Urothelium cell line (cell line): ENCODE measurements at regions not wholly inside any gene's neighbourhood (a gene's known extent, or its start where the extent isn't known, plus 50 kb on each side); places are given as distances from the start of the nearest gene placed in this dataset.

Source experiments
- DNase-seq: peaks from one replicate; pipeline ENCODE4 v3.0.0; 2011; ENCODE audit warnings: low spot score, mixed read lengths
- FAIRE-seq: peaks from 2 replicates; lab custom pipeline; 2011; peaks lifted over from hg19 to GRCh38; lab: Jason Lieb, UNC

DNA sequence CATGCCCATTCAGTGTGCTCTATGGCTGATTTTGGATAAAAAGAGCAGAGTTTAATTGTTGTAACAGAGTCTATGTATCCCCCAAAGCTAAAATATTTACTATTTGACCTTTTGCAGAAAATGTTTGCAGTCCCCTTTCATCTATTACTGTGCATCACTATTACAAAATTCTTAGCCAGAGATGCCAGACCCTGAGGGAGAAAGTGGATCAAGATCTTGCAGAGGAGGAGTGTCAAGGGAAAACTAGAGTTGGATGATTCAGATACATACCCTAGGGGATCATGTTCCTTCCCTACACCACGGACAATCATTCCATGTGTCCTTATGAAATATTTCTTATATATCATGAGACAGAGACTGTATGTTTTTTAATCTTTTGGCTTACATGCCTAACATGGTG, 68.6 kb upstream of the TPRG1 start:
- no peak for DNase-seq
- no peak for FAIRE-seq

DNA sequence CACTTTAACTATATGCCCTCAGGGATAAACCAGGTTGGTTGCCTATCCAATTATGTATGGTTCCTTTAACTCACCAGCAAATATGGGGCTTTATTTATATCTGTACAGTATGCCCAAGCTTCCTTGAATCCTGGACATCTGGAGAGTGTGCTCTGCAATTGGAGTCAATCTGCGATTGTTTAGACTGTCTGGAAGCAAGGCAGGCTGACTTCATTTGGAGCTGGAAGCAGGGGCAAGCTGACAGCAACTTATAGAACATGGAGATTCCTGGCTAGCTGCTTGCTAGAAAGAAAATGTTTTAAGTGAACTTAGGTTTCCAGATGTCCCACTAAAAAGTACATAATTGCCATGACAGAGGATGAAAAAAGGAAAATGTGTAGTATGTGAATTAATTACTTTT, 63.7 kb upstream of the TPRG1 start:
- no peak for DNase-seq

DNA sequence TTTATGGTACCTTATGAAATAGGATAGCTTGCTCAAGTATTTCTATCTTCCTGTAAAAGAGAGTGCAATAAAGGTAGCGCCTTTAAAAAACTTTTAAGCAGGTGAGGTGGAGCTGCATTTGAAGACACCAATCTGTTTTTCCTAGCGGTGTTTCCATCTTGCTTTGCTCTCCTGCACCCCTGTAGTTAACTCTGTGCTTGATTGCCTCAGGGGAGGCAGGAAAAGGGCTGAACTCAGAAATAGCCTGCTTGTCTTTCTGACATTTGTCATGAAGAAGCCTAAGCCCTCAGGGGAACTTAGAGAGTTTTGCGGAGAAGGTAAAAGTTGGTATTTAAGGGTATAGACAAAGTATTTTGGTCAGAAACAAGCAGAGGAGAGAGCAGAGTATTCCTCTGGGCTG, 63.0 kb upstream of the TPRG1 start:
- DNase-seq = no peak
- no peak for FAIRE-seq

More for the DNA sequence above, 63.7 kb upstream of the TPRG1 start:
- no peak for FAIRE-seq

DNA sequence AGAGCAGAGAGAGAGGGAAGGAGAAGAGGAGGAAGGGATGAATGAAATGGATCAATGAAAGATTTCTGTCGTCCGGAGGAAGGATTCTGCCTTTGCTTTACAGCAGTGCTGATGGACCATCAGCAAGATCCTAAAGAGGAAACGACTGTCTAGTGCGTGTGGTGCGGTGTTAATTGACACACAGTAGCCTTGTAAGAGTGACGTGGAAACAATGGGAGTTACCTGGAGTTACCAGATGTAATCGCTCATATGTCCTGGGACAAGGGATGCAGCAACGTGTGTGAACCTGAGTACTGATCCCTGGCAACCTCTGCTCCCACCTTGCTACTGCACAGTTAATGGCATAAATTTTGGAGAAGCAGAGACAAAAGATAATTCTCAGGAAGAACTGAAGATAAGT, 62.6 kb upstream of the TPRG1 start:
- FAIRE-seq (peak; percentile 78), DNase-seq (no peak)

DNA sequence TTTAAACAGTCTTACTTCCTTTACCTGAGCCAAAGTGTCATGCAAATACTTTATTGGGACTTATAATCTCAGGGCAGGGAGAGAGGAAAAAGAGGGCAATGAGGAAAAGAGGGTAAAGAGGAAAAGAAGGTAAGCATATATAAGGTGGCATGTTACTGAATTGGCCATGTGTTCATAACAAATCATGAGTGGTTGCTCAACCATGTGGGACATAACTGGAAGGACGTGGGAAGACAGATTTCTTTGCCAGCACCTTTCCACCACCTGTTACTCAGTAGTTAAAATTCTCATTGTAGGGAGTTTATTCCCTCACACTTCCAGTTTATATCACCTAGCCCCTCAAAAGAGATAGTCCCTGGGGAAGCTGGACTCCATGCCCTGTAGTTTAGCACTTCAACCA, 54.7 kb upstream of the TPRG1 start:
- no peak for FAIRE-seq

DNA sequence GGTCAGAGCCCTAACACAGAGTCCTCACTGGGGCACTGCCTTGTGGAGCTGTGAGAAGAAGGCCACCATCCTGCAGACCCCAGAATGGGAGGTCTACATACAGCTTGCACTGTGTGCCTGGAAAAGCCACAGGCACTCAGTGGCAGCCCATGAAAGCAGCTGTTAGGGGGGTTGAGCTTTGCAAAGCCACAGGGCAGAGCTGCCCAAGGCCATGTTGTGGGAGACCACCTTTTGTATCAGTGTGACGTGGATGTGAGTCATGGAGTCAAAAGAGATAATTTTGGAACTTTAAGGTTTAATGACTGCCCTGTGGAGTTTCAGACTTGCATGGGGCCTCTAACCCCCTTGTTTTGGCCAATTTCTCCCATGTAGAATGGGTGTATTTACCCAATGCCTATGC, 52.9 kb upstream of the TPRG1 start:
- FAIRE-seq = no peak

More for the DNA sequence above, 54.7 kb upstream of the TPRG1 start:
- DNase-seq = no peak

DNA sequence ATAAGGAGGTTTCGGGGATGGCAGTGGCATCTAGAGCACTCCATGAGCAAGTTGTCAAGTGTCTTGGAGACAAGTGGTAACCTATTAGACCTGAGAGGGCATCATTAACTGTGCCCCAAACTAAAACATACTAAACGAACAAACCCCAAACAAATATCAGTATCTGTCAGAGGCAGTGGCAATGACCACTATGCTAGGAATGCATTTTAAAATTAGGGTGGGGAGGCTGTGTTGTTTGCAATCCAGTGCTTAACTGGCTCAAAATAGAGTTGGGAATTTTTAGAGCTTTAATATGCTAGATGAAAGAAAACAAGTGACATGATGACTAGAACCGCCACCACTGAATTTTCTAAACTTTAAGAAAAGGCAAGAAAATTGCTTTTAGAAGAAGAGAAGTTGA, 51.8 kb upstream of the TPRG1 start:
- FAIRE-seq (no peak), DNase-seq (no peak)

More for the DNA sequence above, 52.9 kb upstream of the TPRG1 start:
- DNase-seq = no peak

DNA sequence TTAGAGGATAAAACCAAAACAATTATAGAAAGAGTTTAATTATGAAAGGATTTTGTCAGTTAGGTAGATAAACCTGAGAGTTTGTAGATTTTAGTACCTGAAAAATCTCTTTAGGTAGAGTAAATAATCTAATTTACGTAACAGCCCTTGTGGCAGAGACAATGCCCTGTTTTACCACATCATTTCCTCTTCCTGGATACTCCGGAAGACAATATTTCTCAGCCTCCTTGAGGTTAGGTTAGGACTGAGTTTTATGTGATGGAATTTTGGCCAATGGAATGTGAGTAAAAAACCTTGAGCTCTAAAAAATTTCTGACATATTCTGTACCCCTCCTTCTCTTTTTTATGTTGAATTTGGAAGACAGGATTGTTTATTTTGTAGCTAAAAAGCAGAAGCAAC, 50.7 kb upstream of the TPRG1 start:
- FAIRE-seq = no peak

More for the DNA sequence above, 50.7 kb upstream of the TPRG1 start:
- DNase-seq = no peak
